ENCODE measurements at regions not wholly inside any gene's neighbourhood (a gene's known extent, or its start where the extent isn't known, plus 50 kb on each side); places are given as distances from the start of the nearest gene placed in this dataset.
"Not testable (repeated sequence)": the region's sequence is repeated elsewhere in the genome, so short reads cannot be mapped to it uniquely, and the experiment has no call there.

DNA sequence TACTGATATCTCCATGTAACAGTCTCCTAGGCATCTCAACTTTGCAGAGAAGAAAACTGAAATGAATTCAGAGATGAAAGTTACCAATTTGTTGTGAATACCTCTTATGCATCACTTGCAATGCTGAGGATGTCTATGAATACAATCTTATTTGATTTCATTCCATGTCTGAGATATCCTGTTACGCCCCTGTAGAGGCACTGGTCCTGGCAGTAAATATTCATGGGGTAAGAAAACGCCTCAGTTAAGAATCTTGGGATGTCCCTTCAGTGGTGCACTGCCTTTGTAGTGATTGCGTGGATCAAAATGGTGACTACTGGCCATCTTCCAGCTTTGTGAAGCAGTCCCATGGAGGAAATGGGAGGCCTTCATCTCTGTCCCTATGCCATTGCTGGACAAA, 229.1 kb upstream of the C9orf72 start:
- no peak for DNase-seq (ENCODE audit: low spot score)
- peak; percentile 58 for FAIRE-seq

DNA sequence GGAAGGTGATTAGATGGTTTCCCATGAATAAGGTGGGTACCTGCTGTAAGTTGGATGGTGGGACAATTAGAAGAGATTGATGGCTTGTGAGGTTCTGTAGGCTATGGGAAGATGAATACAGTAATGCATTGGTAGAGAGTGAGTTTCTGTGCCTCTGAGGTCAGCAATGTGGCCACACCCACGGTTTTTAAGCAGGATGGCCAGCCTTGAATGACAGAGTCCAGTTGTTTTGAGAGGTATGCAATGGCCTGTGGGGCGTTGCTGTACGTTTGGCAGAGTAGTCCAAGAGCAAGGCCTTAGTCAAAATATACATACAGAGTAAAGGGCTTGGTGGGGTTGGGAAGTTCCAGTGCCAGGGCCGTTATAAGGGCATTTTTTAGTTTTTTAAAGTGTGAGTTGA, 235.6 kb upstream of the C9orf72 start:
- DNase-seq (ENCODE audit: low spot score) (no peak), FAIRE-seq (no peak)

DNA sequence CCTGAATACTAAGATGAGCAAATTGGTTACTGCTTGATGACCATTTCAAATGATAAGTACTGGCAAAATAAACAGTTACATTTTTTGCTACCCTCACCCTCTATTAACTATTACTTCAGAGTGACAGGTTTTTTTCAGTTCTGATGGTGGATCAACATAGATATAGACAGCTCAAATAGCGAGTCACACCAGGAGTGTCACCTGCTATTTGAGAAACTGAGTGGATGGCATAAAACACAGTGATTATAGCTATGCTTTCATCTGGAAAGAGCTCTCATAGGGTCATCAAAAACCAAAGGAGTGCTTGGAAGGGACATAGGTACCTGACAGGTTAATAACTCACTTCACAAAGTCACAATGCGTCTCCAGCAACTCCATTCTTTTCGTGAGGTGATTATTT, 244.5 kb upstream of the C9orf72 start:
- FAIRE-seq, result no peak
- no peak for DNase-seq (ENCODE audit: low spot score)

DNA sequence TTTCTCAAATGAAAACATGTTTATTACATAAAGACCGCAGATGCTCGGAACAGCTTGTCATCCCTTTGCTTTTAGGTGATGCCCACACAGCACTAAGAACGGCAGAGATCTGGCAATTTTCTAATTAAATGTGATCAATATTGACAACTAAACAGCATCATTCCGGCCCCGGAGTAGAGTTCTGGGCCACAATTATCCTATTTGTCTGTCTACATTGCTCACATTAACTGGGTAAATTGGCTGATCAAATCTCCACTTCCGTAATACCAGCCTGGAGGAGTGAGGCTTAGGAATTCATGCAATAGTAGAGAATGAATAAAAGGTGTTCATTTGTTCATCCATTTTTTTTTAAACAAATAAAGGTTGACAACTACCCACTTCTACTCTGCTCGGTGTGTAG, 245.1 kb upstream of the C9orf72 start:
- no peak for FAIRE-seq
- no peak for DNase-seq (ENCODE audit: low spot score)

DNA sequence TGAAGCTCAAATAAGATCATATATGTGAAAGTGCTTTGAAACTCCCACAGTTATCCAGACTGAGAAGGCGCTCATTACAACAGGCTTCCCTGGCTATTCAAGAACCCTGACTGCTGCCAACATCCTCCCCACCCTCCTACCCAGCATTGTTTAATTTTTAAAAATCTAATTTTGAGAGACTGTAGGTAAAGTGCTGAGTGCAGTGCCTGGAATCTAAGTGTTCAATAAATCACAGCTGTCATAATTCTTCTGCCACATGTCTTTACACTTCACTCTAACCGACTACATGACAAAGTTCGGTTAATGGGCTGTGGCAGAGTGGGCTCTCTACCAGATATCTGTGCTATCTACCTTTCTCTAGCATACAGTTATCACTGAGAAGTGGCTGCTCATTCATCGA, 255.6 kb upstream of the C9orf72 start:
- DNase-seq (ENCODE audit: low spot score), result no peak
- FAIRE-seq, result peak; percentile 88

DNA sequence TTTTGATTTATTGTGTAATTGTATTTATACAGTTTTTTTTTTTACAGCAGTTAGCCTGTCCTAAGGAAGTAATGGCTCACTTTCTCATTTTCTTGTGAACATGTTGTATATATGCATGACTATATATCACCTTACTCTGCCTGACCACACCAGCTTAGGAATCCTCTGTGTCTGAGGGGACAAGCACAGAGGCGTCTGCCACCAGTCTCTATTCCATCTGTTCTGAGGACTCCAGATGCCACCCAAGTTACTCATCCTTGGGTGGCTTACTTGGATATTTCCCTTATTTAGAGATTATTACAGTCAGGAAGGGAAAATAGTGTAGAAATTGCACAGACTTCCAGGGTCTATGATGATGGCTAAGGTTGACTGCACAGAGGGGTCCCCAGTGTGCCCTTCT, 256.3 kb upstream of the C9orf72 start:
- FAIRE-seq, result no peak
- DNase-seq (ENCODE audit: low spot score), result no peak

DNA sequence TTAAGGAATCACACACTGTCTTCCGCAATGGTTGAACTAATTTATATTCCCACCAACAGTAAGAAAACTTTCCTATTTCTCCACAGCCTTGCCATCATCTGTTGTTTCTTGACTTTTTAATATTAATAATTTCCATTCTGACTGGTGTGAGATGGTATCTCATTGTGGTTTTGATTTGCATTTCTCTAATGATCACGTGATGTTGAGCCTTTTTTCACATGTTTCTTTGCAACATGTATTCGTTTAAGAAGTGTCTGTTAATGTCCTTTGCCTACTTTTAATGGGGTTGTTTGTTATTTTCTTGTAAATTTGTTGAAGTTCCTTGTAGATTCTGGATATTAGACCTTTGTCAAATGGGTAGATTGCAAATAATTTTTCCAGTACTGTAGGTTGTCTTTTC, 258.8 kb upstream of the C9orf72 start:
- not testable (repeated sequence) for DNase-seq (ENCODE audit: low spot score); FAIRE-seq

DNA sequence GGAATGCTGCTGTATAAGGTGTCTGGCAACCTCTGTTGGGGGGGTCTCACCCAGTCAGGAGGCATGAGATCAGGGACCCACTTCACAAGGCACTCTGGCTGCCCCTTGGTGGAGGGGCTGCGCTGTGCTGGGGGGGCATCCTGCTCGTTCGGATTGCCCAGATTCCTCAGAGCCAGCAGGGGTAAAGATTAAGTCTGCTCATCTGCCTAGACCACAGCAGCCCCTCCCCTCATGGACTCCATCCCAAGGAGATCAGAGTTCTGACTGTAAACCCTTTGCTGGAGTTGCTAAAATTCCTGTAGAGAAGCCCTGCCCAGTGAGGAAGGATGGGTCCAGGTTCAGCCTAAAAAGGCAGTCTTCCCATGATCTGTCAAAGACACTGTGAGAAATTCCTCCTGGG, 262.0 kb upstream of the C9orf72 start:
- DNase-seq (ENCODE audit: low spot score) (no peak), FAIRE-seq (no peak)

DNA sequence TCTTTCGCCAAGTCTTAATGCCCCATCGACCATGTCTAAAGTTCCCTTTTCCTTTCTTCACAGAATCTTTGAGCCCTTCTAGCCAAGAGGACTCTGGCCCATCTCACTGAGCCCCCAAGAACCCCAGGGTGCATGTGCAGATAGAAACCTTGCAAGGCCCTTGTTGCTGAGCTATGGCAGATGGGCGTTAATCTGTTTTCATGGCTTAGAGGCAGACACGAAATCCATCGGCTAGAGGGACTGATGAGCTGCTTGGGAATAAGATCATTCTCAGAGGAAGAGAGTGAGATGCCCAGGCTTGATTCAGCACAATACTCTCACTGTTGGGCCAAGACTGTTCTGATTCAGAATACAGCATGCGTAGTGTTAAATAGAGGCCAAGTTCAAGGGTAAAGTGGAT, 262.5 kb upstream of the C9orf72 start:
- peak; percentile 48 for FAIRE-seq
- no peak for DNase-seq (ENCODE audit: low spot score)

DNA sequence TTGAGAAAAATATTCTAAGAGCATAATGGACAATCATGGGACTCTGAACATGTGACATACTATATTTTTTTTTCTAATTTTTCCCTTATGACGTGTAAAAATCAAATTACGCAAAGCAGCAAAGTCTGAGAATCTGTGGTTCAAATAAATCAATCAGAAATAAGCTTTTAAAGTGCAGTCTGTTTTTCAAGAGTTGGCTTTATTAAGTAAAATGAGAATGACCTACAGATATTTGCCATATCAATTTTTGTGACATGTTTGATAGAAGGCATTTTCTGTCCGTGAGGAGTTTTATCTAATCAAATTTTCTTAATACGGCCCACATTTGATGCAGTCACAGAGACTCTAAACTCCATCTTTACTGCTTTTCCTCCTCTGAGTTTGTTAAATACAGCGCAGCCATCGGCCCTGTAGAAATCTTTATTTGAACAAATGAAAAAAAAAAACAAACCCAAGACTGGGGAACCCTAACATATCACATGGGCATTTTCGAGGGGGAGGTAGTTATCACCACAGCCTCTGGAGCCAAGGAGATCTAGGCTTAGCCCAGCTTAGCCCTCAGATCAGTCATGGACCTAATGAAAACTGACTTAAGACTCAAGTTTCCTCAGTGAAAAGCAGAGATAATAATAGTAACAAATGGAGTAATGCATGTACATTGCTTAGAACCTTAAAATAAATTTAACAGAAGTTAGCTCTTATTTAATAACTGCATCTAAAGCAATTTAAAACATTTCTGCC, 263.6 kb upstream of the C9orf72 start:
- FAIRE-seq (no peak), DNase-seq (ENCODE audit: low spot score) (no peak)

DNA sequence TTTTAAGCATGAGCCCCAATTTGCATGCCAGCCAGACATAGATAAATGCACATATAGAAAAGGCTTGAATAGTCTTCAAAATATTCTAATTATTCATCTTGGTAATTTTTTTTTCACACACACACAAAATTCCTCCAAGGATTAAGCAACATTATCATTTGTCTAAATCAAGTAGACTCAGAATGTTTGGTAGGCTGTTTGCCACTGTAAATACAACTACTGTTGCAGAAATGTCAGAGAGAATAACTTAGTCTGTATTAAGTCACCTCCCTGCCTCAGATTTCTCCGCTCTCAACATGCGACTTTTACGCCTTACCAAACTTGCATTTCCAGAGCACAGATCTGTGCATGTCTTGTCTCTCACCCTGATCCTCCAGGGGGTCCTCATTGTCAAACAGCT, 265.6 kb upstream of the C9orf72 start:
- FAIRE-seq, result no peak
- no peak for DNase-seq (ENCODE audit: low spot score)

DNA sequence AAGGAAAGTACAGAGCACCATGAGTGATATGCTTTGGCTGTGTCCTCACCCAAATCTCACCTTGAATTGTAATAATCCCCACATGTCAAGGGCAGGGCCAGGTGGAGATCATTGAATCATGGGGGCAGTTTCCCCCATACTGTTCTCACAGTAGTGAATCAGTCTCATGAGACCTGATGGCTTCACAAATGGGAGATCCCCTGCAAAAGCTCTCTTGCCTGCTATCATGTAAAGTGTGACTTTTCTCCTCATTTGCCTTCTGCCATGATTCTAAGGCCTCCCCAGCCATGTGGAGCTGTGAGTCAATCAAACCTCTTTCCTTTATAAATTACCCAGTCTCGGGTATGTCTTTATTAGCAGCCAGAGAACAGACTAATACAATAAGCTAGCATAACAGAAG, 266.5 kb upstream of the C9orf72 start:
- not testable (repeated sequence) for FAIRE-seq; DNase-seq (ENCODE audit: low spot score)

DNA sequence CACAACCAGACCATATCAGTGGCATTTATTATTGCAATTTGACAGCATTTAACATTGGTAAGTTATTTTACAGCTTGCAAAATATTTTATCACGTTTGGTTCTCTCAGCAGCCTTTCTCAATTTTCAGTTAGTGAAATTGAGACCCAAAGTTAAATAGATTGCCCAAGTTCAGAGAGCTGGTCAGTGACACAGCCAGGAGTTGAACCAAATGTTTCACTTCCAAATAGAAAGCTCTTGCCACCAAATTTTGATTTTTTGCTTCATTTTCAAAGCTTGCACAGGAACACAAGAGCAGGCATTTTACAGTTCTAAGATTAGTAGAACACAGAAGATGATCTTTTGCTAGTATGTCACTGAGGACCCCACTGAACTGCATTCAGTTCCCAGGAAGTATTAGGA, 271.5 kb upstream of the C9orf72 start:
- DNase-seq (ENCODE audit: low spot score) (no peak), FAIRE-seq (peak; percentile 27)

DNA sequence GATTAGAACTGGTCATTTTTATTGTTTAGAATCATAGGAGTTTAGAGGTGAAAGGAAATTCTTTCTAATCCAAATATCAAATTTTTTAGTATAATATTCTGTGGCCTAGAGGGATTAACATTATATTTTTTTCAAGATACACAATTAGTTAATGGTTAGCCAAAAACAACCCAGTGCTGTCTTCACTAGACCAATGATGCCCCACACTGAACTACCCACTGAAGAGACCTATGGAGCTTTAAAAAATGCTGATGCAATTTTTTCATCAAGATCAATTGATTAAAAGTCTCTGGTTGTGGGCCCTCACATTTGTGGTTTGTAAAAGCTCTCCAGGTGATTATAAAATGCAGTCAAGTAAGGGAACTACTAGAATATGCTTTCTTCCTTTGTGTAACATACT, 274.1 kb upstream of the C9orf72 start:
- DNase-seq (ENCODE audit: low spot score) (no peak), FAIRE-seq (no peak)

DNA sequence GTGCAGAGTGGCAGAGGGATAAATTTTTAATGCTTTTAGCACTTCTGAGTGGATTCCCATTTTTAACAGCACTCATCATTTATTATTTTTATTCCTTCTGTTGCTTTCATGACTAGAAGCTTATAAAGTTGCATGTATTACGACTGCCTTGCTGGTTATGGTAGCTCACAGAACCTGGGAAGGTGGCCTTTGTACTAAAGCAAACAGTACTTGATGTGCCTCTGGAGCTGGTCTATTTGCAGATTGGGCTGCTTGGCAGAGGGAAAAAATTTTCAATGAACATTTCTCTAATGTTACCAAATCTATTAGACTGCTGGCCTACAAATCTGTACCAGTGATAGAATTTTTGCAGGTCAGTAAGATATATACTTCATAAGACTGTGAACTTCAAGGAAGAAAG, 274.5 kb upstream of the C9orf72 start:
- DNase-seq (ENCODE audit: low spot score) (no peak), FAIRE-seq (no peak)

DNA sequence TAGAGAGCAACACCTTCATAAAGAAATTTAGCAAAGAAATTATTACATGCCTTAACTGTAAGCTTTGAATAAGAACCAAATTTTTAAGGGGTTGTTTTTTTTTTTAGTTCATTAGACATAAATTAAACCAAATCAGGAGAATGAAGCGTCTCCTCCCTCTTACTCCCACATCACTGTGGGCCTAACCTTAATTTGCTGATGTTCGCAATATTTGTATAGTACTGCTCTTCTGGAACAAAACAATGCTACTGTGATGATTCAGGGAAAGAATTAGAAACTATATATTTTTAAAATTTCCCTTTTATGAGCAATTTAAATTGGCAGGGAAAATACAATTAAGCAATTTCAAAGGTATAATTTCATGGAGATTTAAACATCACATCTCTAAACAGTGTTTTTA, 275.0 kb upstream of the C9orf72 start:
- DNase-seq (ENCODE audit: low spot score) (no peak), FAIRE-seq (no peak)

DNA sequence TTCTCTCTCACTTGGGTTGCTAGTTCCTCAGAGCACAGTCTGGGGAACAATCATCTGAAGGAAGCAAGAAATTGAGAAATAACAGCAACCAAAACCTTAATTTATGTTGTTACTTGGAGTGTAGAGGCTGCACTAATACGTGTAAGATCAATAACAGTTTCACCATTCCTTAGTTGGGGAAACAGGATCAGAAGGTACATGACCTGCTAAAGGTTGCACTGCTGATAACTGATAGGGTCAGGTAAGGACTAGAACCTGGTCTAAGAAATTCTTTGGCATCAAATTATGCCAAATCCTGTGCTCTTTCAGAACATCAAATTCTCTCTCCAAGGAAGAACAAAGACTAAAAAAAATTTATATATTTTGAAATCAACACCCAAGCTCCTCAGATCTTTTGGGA, 278.6 kb upstream of the C9orf72 start:
- FAIRE-seq (peak; percentile 42), DNase-seq (ENCODE audit: low spot score) (no peak)

DNA sequence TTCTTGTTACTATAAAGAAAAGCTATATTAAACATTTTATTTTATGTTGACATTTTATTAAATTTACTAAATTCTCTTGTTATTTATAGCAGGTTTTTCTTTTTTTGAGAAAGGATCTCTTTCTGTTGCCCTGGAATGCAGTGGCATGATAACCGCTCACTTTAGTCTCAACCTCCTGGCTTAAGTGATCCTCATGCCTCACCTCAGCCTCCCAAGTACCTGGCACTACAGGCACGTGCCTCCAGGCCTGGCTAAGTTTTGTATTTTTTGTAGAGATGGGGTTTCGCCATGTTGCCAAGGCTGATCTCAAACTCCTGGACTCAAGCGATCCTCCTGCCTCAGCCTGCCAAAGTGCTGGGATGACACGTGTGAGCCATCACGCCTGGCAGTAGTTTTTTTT, 280.2 kb upstream of the C9orf72 start:
- no peak for DNase-seq (ENCODE audit: low spot score)
- no peak for FAIRE-seq

DNA sequence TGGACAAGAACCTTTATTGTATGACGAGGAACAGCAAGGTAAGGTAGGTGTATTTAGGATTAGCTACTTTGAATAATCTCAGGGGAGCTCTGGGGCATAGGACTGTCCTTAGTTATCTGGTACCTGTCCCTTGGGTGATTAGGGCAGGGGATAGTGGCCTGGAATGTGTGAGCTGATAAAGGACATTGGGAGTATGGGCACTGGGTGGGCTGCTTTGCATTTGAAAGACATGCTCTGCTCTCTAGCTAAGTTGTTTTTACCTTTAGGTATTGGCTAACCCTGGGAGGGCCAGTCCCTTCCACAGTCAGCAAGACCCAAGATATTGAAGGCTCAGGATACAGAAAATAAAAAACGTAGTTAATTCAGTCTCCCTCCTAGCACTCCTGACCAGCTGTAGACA, 282.8 kb upstream of the C9orf72 start:
- FAIRE-seq, result no peak

DNA sequence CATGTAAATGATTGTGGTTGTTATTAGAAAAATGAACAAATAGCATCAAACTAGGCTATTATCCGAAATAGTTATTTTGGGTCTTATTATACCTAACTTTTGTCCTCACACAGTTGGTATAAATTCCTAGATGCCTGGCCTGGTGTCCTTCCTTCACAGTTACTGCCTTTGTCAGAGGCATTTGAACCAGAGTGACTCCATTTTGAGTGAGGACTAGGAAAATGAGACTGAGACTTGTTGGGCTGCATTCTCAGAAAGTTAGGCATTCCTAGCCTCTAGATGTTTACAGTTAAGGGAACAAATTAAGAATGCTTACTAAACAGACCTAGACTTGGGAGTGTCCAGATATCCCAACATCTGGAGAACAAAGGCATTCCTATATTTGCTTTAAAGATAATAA, 283.5 kb upstream of the C9orf72 start:
- FAIRE-seq (no peak), DNase-seq (ENCODE audit: low spot score) (no peak)

More for the DNA sequence above, 282.8 kb upstream of the C9orf72 start:
- no peak for DNase-seq (ENCODE audit: low spot score)

DNA sequence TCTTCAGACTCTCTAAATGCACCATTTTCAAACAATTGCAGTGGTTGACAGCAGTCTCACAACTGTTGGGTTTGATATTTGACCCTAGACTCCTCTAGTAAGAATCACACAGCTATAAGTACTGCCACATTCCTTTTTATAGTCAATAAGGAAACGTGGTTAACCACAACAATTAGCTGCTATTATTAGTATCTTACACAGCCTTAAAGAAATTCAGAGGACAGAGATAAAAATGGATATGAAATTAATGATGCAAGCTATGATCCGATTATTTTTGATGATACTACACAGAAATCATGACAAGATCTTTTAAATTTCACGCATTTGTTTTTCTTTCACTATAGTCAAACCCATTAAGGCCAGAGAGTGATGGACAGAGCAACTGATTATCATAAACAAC, 288.6 kb upstream of the C9orf72 start:
- FAIRE-seq, result no peak

DNA sequence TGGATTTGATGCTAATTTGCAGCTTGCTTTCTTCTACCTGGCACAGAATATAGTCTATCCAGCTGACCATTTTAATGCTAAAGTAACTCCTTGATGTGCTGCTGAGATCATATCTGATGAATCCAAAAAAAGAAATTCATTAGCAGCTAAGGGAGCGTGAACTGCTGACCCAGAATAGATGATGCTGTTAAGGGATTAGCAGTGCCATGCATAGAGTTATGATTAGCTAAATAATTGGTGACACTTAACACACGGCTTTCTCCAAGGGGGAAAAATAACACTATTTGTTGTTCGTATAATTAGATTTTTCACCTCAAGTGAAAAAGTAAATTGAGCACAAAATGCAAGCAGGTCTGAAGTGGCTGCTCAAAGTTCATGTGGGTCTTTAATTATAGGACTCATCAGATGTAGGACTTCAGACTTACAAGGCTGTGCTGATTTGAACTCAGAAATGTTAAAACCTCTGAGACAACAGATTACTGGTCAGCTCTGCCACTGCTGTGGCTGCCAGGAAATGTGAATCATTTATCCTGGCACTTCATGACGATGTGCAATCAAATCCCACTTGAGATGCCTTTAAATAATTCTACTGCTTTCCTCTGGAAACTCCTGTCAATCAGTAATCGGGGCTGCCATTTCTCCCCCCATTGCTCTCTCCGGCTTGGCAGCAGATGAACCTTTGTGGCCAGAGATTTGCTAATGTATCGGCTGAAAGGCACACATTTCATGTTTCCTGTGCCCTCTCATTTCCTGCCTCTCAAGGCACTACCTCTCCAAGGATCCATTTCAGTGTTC, 291.6 kb upstream of the C9orf72 start:
- DNase-seq (ENCODE audit: low spot score), result peak; percentile 72
- peak; percentile 92 for FAIRE-seq

More for the DNA sequence above, 288.6 kb upstream of the C9orf72 start:
- DNase-seq (ENCODE audit: low spot score), result peak; percentile 35

DNA sequence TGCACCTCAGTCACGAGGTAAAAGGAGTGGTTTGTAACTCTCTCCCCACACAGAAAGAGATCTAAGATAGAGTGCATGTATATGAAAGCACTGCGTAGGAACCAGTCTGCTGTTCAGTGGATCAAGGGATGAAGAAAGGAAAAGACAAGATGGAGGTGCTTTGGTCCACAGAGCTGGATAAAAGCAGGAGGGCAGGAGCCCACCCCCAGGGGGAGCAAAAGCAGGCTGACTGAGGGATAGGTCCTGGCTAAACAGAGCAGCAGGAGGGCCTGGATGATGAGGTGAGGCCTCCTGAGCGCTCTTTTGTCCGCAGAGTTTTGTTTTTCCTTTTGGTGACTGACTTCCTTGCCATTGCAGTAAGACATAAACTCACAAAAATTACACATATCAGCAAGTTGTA, 293.5 kb upstream of the C9orf72 start:
- DNase-seq (ENCODE audit: low spot score) (no peak), FAIRE-seq (no peak)

All from urothelium cell line (cell line).